IPS DF 19.7 (cell line): ENCODE measurements at regions not wholly inside any gene's neighbourhood (a gene's known extent, or its start where the extent isn't known, plus 50 kb on each side); places are given as distances from the start of the nearest gene placed in this dataset.
"Not testable (repeated sequence)": the region's sequence is repeated elsewhere in the genome, so short reads cannot be mapped to it uniquely, and the experiment has no call there.

Experiments used
- DNase-seq: peaks from one replicate; pipeline ENCODE4 v3.0.0-alpha.2; 2013; ENCODE audit warnings: low read depth, low spot score

- not testable (repeated sequence) for DNase-seq
Measured at GRCh38 chr1:143784239-143784882, 187.4 kb downstream of the FAM72C start.

GRCh38 chr1:143778178-143778577, 193.6 kb downstream of the FAM72C start:
- DNase-seq, result not testable (repeated sequence)

GRCh38 chr1:143764831-143765230, 207.0 kb downstream of the FAM72C start:
- not testable (repeated sequence) for DNase-seq

- not testable (repeated sequence) for DNase-seq
Measured at GRCh38 chr1:143760366-143760765, 211.4 kb downstream of the FAM72C start.

- not testable (repeated sequence) for DNase-seq
Measured at GRCh38 chr1:143755961-143756360, 215.8 kb downstream of the FAM72C start.

GRCh38 chr1:143748906-143749305, 222.9 kb downstream of the FAM72C start:
- no peak for DNase-seq

GRCh38 chr1:143736562-143736961, 235.2 kb downstream of the FAM72C start:
- DNase-seq, result no peak

GRCh38 chr1:143735764-143736461, 235.9 kb downstream of the FAM72C start:
- peak; percentile 52 for DNase-seq

GRCh38 chr1:143734261-143734660, 237.5 kb downstream of the FAM72C start:
- not testable (repeated sequence) for DNase-seq

- not testable (repeated sequence) for DNase-seq
Measured at GRCh38 chr1:143730890-143731289, 240.9 kb downstream of the FAM72C start.

- DNase-seq, result not testable (repeated sequence)
Measured at GRCh38 chr1:143729449-143730111, 242.2 kb downstream of the FAM72C start.

GRCh38 chr1:143728802-143729448, 242.9 kb downstream of the FAM72C start:
- not testable (repeated sequence) for DNase-seq

- DNase-seq, result no peak
Measured at GRCh38 chr1:143727263-143727662, 244.5 kb downstream of the FAM72C start.

- DNase-seq, result no peak
Measured at GRCh38 chr1:143721024-143721373, 250.8 kb downstream of the FAM72C start.

GRCh38 chr1:143720087-143721023, 251.4 kb downstream of the FAM72C start:
- peak; percentile 89 for DNase-seq

GRCh38 chr1:143718524-143718923, 253.3 kb downstream of the FAM72C start:
- no peak for DNase-seq

- DNase-seq, result no peak
Measured at GRCh38 chr1:143718021-143718420, 253.8 kb downstream of the FAM72C start.

GRCh38 chr1:143717434-143717833, 254.4 kb downstream of the FAM72C start:
- no peak for DNase-seq

- DNase-seq, result not testable (repeated sequence)
Measured at GRCh38 chr1:143714913-143715312, 256.9 kb downstream of the FAM72C start.

- DNase-seq, result not testable (repeated sequence)
Measured at GRCh38 chr1:143709606-143710259, 262.1 kb downstream of the FAM72C start.
